BLaER1 treated with 17β-estradiol and CSF1 and Interleukin-3, amounts not matched to agents 10 nM and 100 nM (cell line): ENCODE measurements at regions not wholly inside any gene's neighbourhood (a gene's known extent, or its start where the extent isn't known, plus 50 kb on each side); places are given as distances from the start of the nearest gene placed in this dataset.
"Not testable (repeated sequence)": the region's sequence is repeated elsewhere in the genome, so short reads cannot be mapped to it uniquely, and the experiment has no call there.

Source experiments
- H3K27ac ChIP-seq, 11 experiments: shearing (Covaris generic); formaldehyde crosslinking; 2 replicates each; pipeline ENCODE4 v1.8.1; 2022
- H3K27me3 ChIP-seq, 11 experiments: shearing (Covaris generic); formaldehyde crosslinking; 2 replicates each; pipeline ENCODE4 v1.8.1; 2022
- H3K36me3 ChIP-seq, 11 experiments: shearing (Covaris generic); formaldehyde crosslinking; 2 replicates each; pipeline ENCODE4 v1.8.1; 2022
- H3K4me1 ChIP-seq, 10 experiments: shearing (Covaris generic); formaldehyde crosslinking; 2 replicates each; pipeline ENCODE4 v1.8.1; 2022
- H3K4me2 ChIP-seq, 11 experiments: shearing (Covaris generic); formaldehyde crosslinking; 2 replicates each; pipeline ENCODE4 v1.8.1; 2022
- H3K4me3 ChIP-seq, 10 experiments: shearing (Covaris generic); formaldehyde crosslinking; 2 replicates each; pipeline ENCODE4 v1.8.1; 2022
- H3K9ac ChIP-seq, 11 experiments: shearing (Covaris generic); formaldehyde crosslinking; 2 replicates each; pipeline ENCODE4 v1.8.1; 2022
- H3K9me3 ChIP-seq, 11 experiments: shearing (Covaris generic); formaldehyde crosslinking; replicated peaks in 1 of 11; 2 replicates each; pipeline ENCODE4 v1.8.1; 2022
- H4K20me1 ChIP-seq, 11 experiments: shearing (Covaris generic); formaldehyde crosslinking; 2 replicates each; pipeline ENCODE4 v1.8.1; 2022
- Cebpa-rat ChIP-seq, 11 experiments: shearing (Covaris generic); IDR thresholded peaks; 2 replicates each; pipeline ENCODE4 v1.8.1; 2022

- no peaks in the 10 kb centered on the region for H3K9me3 ChIP-seq
- H3K4me3 ChIP-seq, result no peak overlapping the region
- H3K27me3 ChIP-seq, result no peaks in the 10 kb centered on the region
- no peak for TF ChIP-seq Cebpa-rat (IDR thresholded peaks at IDR 0.05)
- H3K9ac ChIP-seq, result no peak overlapping the region
- peaks cover 10 to 24% (median 13%) of the 10 kb centered on the region in 10 experiments for H3K4me1 ChIP-seq
- no peaks in the 10 kb centered on the region for H4K20me1 ChIP-seq
- H3K36me3 ChIP-seq, result no peaks in the 10 kb centered on the region
- H3K27ac ChIP-seq, result no peak overlapping the region
- peak overlapping the region in 4 of 11 experiments; percentile 6 to 75 (median 62); a peak in 6 of 22 replicates for H3K4me2 ChIP-seq
Observed at GRCh38 chr9:120324461-120324860, 255.5 kb downstream of the CDK5RAP2 start.

GRCh38 chr9:120323125-120323524 is 256.8 kb downstream of the CDK5RAP2 start:
- H3K9me3 ChIP-seq, result no peaks in the 10 kb centered on the region
- H4K20me1 ChIP-seq, result no peaks in the 10 kb centered on the region
- no peak for TF ChIP-seq Cebpa-rat (IDR thresholded peaks at IDR 0.05)
- H3K9ac ChIP-seq, result no peak overlapping the region
- no peak overlapping the region for H3K27ac ChIP-seq
- H3K36me3 ChIP-seq, result no peaks in the 10 kb centered on the region
- H3K27me3 ChIP-seq, result no peaks in the 10 kb centered on the region
- H3K4me3 ChIP-seq, result no peak overlapping the region
- peaks cover 8 to 24% (median 9%) of the 10 kb centered on the region in 10 experiments for H3K4me1 ChIP-seq
- no peak overlapping the region for H3K4me2 ChIP-seq

- no peak overlapping the region for H3K4me3 ChIP-seq
- no peak overlapping the region for H3K4me2 ChIP-seq
- H4K20me1 ChIP-seq, result no peaks in the 10 kb centered on the region
- peaks cover 6 to 14% (median 9%) of the 10 kb centered on the region in 11 experiments; a peak in 16 of 22 replicates for H3K9me3 ChIP-seq
- H3K27ac ChIP-seq, result no peak overlapping the region
- no peaks in the 10 kb centered on the region for H3K27me3 ChIP-seq
- H3K9ac ChIP-seq, result no peak overlapping the region
- peaks cover 0 to 1% (median 0%) of the 10 kb centered on the region in 10 experiments; a peak in 5 of 20 replicates for H3K4me1 ChIP-seq
- TF ChIP-seq Cebpa-rat (IDR thresholded peaks at IDR 0.05), result no peak
- H3K36me3 ChIP-seq, result no peaks in the 10 kb centered on the region
Observed at GRCh38 chr9:120319452-120319851, 260.5 kb downstream of the CDK5RAP2 start.

GRCh38 chr9:120315154-120315553 is 264.8 kb downstream of the CDK5RAP2 start:
- no peaks in the 10 kb centered on the region for H3K27me3 ChIP-seq
- no peaks in the 10 kb centered on the region for H3K36me3 ChIP-seq
- H3K4me2 ChIP-seq, result no peak overlapping the region
- H3K9me3 ChIP-seq, result peaks cover 14 to 39% (median 21%) of the 10 kb centered on the region in 11 experiments; a peak in 21 of 22 replicates
- H4K20me1 ChIP-seq, result no peaks in the 10 kb centered on the region
- H3K4me3 ChIP-seq, result no peak overlapping the region
- peaks cover 0 to 2% (median 0%) of the 10 kb centered on the region in 10 experiments; a peak in 1 of 20 replicates for H3K4me1 ChIP-seq
- no peak overlapping the region for H3K27ac ChIP-seq
- TF ChIP-seq Cebpa-rat (IDR thresholded peaks at IDR 0.05), result no peak
- H3K9ac ChIP-seq, result no peak overlapping the region

GRCh38 chr9:120312031-120312430 is 267.9 kb downstream of the CDK5RAP2 start:
- Histone ChIP-seq H3K27me3 (no peaks in the 10 kb centered on the region), H3K4me3 (no peak overlapping the region), H3K9me3 (peaks cover 14 to 39% (median 21%) of the 10 kb centered on the region in 11 experiments; a peak in 21 of 22 replicates)

GRCh38 chr9:120310035-120310434 is 269.9 kb downstream of the CDK5RAP2 start:
- H4K20me1 ChIP-seq, result no peaks in the 10 kb centered on the region
- H3K4me1 ChIP-seq, result peaks cover 0 to 5% (median 0%) of the 10 kb centered on the region in 10 experiments; a peak in 1 of 20 replicates

More at GRCh38 chr9:120312031-120312430, 267.9 kb downstream of the CDK5RAP2 start:
- Histone ChIP-seq H3K9ac (no peak overlapping the region), H4K20me1 (no peaks in the 10 kb centered on the region), H3K4me2 (no peak overlapping the region), H3K27ac (no peak overlapping the region), H3K4me1 (peaks cover 0 to 5% (median 0%) of the 10 kb centered on the region in 10 experiments; a peak in 1 of 20 replicates), H3K36me3 (no peaks in the 10 kb centered on the region)
- TF ChIP-seq Cebpa-rat (IDR thresholded peaks at IDR 0.05), result no peak

GRCh38 chr9:120308495-120308894 is 271.5 kb downstream of the CDK5RAP2 start:
- H3K27ac ChIP-seq, result no peak overlapping the region
- no peak for TF ChIP-seq Cebpa-rat (IDR thresholded peaks at IDR 0.05)
- H3K4me3 ChIP-seq, result no peak overlapping the region
- peaks cover 0 to 17% (median 4%) of the 10 kb centered on the region in 11 experiments; a peak in 5 of 22 replicates for H3K9me3 ChIP-seq
- no peaks in the 10 kb centered on the region for H3K36me3 ChIP-seq
- no peak overlapping the region for H3K4me2 ChIP-seq
- no peaks in the 10 kb centered on the region for H3K27me3 ChIP-seq
- H3K4me1 ChIP-seq, result peaks cover 0 to 5% (median 0%) of the 10 kb centered on the region in 10 experiments; a peak in 1 of 20 replicates
- H3K9ac ChIP-seq, result no peak overlapping the region
- no peaks in the 10 kb centered on the region for H4K20me1 ChIP-seq

More at GRCh38 chr9:120310035-120310434, 269.9 kb downstream of the CDK5RAP2 start:
- no peaks in the 10 kb centered on the region for H3K27me3 ChIP-seq
- no peak overlapping the region for H3K4me3 ChIP-seq
- no peak overlapping the region for H3K9ac ChIP-seq
- no peak overlapping the region for H3K27ac ChIP-seq
- H3K9me3 ChIP-seq, result peaks cover 11 to 30% (median 16%) of the 10 kb centered on the region in 11 experiments; a peak in 20 of 22 replicates
- TF ChIP-seq Cebpa-rat (IDR thresholded peaks at IDR 0.05), result no peak
- no peak overlapping the region for H3K4me2 ChIP-seq
- no peaks in the 10 kb centered on the region for H3K36me3 ChIP-seq

GRCh38 chr9:120307599-120307998 is 272.4 kb downstream of the CDK5RAP2 start:
- Histone ChIP-seq H4K20me1 (no peaks in the 10 kb centered on the region), H3K27me3 (no peaks in the 10 kb centered on the region), H3K4me1 (peaks cover 0 to 5% (median 0%) of the 10 kb centered on the region in 10 experiments; a peak in 1 of 20 replicates), H3K9me3 (peaks cover 0 to 9% (median 3%) of the 10 kb centered on the region in 11 experiments; a peak in 4 of 22 replicates), H3K9ac (no peak overlapping the region), H3K4me3 (no peak overlapping the region), H3K36me3 (no peaks in the 10 kb centered on the region), H3K27ac (no peak overlapping the region), H3K4me2 (no peak overlapping the region)
- TF ChIP-seq Cebpa-rat (IDR thresholded peaks at IDR 0.05), result no peak

- H3K9me3 ChIP-seq, result no peaks in the 10 kb centered on the region
- H3K9ac ChIP-seq, result no peak overlapping the region
- H3K4me1 ChIP-seq, result peaks cover 0 to 5% (median 0%) of the 10 kb centered on the region in 10 experiments; a peak in 1 of 20 replicates
- H3K36me3 ChIP-seq, result no peaks in the 10 kb centered on the region
- no peaks in the 10 kb centered on the region for H3K27me3 ChIP-seq
- H3K27ac ChIP-seq, result no peak overlapping the region
- TF ChIP-seq Cebpa-rat (IDR thresholded peaks at IDR 0.05), result no peak
- no peak overlapping the region for H3K4me2 ChIP-seq
- H3K4me3 ChIP-seq, result no peak overlapping the region
- no peaks in the 10 kb centered on the region for H4K20me1 ChIP-seq
Observed at GRCh38 chr9:120306561-120306960, 273.4 kb downstream of the CDK5RAP2 start.

- Histone ChIP-seq H3K4me1 (peaks cover 0 to 5% (median 0%) of the 10 kb centered on the region in 10 experiments; a peak in 1 of 20 replicates), H3K9me3 (no peaks in the 10 kb centered on the region), H3K27me3 (no peaks in the 10 kb centered on the region), H3K9ac (no peak overlapping the region), H4K20me1 (no peaks in the 10 kb centered on the region), H3K27ac (no peak overlapping the region), H3K4me3 (no peak overlapping the region), H3K4me2 (no peak overlapping the region), H3K36me3 (no peaks in the 10 kb centered on the region)
- no peak for TF ChIP-seq Cebpa-rat (IDR thresholded peaks at IDR 0.05)
Observed at GRCh38 chr9:120306088-120306487, 273.9 kb downstream of the CDK5RAP2 start.

- H3K4me2 ChIP-seq, H4K20me1 ChIP-seq, H3K9ac ChIP-seq, H3K36me3 ChIP-seq, H3K4me3 ChIP-seq, H3K4me1 ChIP-seq, H3K9me3 ChIP-seq, H3K27ac ChIP-seq, H3K27me3 ChIP-seq: not testable (repeated sequence)
Observed at GRCh38 chr9:120304896-120305295, 275.1 kb downstream of the CDK5RAP2 start.
